ENCODE measurements at regions not wholly inside any gene's neighbourhood (a gene's known extent, or its start where the extent isn't known, plus 50 kb on each side); places are given as distances from the start of the nearest gene placed in this dataset.

DNA sequence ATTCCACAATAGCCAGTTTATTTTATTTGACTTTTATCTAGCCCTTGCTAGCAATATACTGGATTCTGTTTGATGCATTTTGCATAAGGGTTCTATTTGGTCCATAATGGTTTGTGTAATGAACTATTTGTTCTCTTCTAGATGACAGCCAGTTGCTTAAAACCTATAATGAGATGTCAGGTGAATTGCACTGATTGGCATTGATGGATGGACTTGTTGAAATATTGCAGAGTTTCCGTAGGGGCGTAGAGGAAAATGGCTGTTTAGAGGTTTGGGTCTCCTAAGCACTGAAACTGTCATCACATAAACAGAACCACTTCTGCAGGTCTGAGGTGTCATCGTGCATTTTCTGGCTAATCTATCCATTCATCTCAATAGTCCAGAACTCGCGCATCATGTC, 124.9 kb upstream of the HDAC9 start:
- no peak for DNase-seq

DNA sequence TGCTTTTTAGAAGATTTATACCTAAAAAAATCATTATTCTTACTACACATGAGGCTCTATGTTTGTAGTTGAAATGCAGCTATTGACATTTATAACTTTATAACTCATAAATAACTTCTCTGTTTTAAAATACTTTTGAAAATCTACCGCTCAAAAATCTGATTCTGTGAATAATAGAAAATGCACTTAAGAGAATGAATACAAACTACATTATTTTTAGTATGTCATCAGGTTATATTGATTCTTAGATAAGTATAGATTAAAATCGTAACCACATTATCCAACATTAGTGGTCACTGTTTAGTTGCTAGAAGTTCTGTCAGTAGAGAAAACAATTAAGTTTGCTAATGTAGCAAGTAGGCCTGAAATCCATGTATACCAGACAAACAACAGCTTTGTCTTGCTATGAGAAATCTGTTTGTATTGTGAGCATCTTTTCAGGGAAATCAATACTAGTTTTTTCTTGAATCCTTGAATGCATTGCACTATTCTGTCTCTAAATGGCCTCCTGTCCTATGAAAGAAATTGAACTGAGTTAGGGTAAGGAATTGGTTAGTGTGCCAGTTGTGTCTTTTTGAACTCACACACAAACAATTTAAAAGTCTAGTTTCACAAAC, 116.5 kb upstream of the HDAC9 start:
- DNase-seq: no peak

DNA sequence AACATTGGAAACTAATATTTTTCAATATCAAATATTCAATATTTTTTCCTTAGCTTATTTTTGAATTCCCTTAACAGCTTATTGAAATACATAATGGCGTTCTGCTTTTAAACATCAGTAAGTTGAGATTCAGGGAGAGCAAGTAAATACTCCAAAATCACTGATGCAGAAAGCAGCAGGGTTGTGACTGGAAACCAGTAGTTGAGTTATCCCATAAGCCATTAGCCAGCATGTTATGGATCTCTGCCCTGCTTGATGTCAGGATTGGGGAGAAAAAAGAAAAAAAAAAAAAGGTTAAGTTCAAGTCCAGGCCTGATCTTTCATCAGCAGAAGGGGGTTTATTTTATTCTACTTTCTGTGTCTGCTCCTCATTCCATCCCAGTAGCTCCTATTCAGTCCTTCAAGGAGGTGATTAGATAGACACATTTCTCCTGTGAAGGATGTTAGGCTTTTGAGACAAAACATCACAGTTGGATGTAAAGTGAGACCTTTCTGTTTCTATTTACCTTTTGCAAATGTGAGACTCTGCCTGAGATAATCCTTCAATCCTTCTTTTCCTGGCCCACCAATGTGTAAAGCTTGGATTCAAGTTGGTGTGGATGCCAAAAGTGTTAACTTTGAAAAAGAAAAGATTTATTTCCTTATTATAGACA, 110.9 kb upstream of the HDAC9 start:
- DNase-seq: peak; percentile 46

DNA sequence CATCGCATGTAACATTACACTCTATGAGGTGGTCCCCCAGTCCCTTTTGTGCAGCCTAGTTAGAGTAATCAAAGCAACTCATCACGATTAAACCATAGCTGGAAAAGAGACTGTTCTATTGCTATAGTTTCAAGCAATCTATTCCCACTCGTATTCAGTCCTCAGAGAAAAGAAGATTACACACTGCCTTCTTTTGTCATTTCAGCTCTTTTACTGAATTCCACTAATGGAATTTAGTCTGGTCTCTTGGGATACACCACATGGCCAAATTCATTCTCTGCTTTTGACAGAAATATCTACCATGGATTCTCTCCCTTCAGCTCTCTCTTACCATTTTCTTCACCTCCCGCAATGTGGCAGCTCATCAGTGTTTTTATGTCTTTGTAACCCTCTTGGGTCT, 108.9 kb upstream of the HDAC9 start:
- no peak for DNase-seq

DNA sequence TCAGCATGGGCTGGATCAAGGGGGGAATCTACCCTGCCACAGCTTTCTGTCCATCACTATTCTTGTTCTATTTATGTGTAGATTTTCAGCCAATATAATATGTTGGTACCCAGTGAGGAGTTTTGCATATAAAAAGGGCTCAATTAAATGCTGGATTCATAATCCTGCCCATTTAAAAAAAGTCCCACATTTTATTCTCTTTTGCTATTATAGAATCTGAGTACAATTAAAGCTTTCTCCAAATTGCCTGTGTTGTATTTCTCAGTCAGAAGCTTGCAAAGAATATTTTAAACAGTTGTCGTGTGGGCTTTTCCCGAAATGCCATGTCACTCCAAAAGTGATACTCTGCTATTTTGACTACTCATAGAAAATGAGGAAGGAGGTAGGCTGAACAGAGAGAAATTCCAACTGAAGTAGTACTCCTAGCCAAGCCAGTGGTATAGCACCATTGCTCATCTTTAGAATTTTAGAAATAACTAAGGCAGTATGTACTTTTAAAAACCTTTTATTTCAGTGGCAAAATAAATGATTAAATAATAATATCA, 108.3 kb upstream of the HDAC9 start:
- DNase-seq: no peak

DNA sequence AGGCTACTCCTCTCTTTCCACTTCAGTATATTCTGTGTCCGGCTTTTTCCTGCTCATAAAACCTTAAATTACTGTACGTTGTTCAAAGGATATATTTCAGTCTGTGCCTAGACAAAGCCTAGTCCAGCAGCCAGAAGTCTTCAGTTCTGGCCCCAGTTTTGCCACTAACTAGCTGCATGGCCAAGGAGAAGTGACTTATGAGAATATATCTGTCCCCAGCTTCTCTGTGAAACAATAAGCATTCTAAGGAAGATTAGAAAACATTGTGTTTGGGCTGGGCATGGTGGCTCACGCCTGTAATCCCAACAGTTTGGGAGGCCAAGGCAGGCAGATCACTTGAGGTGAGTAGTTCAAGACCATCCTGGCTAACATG, 105.0 kb upstream of the HDAC9 start:
- no peak for DNase-seq

DNA sequence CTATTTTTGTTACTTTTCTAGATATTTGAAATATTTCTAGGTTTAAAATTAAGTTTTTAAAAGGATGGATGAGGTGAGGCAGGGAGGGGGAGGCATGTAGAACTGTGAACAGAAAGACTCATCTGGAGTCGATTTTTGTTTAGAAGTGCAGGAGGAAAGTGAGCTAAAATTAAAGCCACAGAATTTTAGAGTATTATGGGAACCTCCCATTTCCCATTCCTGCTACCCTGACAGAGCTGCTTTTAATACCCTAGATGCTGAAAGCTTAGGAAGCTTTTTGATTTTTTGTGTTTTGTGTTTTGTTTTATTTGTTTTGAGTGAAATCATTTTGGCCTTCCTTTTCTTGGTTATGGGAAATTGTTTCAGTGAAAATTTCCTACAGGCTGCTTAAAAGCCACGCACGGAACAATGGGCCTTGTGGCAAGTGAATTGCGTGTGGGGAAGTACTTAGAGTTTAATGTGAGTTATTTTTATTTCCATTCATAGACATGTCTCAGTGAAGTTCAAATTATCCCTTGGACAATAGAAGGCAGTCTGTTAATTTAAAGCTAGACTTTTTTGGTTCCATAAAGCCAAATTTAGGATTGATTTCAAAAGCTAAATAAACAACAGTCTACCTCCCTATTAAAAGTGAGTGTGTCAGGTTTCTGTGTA, 102.0 kb upstream of the HDAC9 start:
- DNase-seq: peak; percentile 5

DNA sequence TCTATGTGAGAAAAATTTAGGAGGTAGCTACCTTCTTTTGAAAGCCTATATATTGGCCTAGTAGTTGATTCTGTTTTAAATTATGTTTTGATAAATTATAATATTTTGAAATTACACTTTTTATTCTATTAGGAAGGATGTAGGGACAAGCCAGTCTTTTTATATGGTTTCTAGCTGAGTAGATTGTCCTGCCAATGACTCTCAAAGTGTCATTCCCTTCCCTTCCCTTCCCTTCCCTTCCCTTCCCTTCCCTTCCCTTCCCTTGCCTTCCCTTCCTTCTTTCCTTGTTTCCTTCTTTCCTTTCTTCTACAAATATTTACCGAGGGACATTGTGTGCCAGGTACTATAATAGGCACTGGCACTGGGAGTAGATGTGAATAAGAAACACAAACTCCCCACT, 99.7 kb upstream of the HDAC9 start:
- no peak for DNase-seq

DNA sequence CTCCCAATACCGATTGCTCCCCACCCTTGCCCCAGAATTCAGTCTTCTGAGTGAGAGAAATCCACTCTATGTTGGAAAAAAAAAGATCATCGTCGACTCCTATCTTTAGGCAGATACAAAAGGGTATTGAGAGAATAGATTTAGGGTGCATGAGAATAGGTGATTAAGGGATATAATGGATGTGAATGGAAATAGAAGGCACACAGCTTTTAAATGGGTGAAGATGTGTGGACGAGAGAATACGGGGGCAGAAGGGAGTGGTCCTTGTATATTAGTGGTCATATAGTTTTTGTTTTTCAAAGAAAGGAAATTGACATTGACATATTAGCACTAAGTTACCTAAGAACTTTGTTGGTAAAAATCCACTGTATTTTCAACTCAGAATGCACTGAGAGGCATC, 98.6 kb upstream of the HDAC9 start:
- no peak for DNase-seq

DNA sequence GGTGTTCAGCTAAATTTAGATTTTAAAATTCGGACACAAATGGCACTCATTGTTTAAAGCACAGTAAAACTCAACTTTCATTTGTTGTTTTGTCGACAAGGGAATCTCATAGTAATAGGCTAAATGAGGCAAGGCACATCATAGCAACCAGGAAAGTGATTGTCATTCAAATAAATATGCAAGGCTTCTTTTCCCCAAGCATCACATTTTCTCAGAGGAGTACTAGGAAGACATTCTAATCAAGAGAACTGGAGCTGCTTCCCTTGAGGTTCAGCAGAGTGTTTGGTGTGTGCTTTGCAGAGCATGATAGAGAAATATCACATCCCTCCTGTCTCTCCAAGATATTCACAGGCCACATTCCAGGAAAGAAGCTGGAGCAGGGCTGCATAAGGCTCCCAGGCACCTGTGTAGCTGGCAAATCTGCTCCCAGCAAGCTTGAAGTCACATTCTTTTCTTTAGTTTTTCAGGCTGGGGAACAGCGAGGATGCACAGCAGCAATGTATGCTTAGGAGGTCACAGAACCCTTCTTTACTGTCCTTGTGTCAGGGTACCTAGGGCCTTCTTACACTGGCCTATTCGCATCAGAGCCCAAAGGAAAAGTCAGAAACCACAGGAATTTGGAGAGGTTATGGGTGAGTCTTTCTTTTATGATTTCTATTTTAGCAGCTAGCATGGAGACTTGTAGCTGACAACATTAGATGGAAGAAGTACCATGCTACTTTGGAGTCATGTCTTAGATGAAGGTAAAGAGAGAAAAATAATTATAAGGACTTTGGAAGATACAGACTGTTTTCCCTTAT, 95.9 kb upstream of the HDAC9 start:
- no peak for DNase-seq

DNA sequence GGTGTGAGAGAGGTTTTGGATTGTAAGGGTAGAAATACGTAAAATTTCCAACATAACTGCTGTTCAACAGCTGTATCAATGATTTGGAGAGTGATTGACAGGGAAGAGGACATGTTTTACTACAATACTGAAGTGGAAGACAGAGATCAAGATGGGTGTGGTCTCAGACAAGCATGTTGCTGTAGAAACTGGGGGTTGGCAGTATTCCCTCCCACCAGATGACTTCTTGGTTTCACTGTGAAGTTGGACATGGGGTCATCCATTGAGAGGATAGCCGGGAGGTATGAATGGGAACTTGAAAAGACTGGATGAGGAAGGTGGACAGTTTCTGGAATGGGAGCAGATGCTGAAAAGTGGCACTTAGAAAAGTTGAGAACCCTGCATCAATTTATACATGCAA, 95.3 kb upstream of the HDAC9 start:
- DNase-seq: no peak

DNA sequence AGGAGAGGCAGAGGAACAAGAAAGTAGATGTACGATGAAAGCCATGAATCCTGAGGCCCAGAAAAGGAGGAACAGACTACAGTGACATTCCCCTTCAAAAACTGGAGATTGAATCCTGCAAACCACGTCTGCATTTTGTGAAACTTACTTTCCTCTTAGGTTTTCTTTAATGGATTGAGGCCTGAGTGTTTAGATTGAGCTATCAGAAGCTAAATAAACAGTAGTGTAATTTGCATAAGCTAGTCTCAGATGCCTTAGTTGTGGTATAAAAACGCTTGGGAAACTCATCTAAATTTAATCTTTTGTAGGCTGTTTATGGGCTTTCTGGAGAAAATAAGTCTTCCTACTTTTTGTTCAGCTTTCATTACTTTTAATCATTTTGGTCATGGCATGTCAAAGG, 94.8 kb upstream of the HDAC9 start:
- DNase-seq: no peak

DNA sequence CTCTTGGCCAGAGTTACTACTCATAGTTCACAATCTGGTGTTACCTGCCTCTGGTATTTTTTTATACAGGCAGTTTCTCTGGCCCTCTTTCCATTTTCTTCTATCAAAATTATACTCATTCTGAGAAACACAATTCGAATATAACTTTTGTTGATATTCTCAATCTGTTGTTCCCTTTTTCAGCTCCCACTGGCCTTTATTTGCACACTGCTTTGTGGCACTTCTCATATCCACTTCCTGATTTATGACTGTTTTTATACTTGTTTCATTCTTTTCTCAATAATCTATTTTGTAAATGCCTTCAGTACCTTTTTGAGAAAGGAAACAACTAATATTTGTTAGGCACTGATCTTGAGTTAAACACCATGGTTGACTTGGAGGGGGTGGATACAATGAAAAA, 93.8 kb upstream of the HDAC9 start:
- DNase-seq: no peak

DNA sequence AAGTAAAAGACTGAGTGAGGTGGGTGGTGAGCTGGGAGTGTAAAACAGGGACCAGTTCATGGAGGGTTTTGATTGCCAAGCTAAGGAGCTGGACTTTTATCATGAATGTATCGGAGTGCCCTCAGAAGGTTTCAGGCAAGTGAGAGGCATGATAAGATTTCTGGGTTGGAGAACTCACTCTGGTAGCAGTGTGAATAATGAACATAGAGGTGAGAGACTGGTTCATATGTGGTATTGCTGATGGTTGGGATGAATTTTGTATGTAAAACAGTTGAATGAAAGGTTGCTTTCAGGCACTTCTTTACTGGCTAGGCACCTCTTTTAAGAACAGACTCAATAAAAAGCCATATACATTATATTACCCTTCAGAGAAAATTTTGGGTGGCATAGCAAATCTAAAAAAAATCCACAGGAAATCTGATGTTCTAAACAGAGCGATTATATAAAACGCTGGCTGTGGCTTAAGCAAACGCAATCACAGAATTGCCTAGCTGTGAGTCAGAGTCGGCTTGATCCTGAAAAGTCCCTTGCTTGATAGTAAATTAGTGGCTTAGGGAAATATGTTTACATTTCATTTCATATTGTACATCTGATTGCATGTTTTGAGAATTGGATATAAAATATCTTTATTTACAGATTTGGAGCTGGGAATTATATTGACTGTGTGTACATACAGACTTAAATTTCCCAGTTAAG, 92.9 kb upstream of the HDAC9 start:
- no peak for DNase-seq

DNA sequence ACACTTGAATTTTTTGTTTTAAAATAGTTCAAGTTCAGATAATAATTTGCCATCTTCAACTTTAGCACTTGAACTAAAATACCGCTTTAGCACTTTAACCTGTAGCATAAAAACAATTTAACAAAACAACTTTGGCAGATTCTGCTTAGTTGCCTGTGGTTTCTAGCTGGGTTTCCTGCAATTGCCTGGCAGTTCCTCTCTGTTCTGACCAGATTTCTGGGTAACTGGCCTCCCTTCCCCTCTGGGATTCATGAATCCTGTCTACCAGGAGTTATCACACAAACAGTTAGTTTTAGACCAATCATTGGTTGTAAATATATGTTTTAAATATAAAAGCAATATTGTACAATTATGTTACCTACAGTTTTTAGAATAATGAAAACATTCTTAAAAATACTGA, 89.8 kb upstream of the HDAC9 start:
- DNase-seq: no peak

DNA sequence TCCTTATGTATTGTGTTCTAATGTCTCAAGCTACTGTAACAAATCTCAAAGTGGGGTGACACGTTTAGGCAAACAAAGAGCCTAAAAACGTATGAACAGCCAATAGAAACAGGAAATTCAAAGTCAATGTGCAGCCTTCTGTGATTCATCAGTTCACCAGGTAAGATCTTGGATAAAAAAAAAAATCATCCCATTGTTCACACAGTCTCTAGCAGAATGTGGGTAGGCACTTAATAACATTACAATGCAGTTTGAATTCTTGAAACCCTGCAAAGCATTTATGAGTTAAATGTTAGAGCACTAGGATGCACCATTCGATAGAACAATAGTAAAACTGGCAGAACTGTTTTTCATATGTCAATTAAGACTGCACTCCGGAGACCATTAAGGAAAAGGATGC, 88.2 kb upstream of the HDAC9 start:
- DNase-seq: no peak

DNA sequence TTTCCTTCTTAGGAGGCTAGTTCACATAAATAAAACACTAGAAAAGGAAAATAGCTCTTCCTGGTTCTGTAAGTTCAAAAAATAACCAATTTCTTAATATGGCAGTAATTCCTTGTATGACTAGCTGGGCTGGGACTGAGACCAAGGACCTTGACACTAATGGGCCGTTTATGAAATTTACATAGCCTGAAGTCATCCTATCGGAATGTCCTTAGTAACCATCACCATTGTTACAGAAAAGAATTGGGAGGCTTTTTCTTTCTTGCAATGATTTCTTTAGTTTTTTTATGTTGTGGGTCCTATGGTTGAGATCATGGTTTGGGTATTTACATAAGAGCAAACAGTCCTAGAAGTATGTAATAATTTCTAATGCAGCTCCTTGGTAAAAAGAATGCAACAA, 87.1 kb upstream of the HDAC9 start:
- DNase-seq: no peak

DNA sequence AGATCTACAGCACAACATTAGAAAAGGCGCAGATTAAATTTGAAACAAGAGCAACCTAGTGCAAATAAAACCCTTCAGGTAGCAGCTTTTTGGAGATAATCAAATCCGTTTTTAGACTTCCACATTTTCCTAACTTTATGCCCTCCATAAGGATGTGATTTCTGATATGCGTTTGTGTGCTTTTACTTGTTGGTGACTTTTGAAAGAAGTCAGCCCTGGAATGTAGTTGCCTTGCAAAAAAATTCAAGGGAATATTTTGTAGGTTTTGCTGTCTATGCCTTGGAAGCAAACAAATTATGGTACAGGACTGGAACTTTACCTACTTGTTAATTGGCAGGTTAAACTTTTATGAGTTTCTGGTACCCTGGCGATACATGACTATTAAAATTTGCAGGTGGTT, 86.7 kb upstream of the HDAC9 start:
- no peak for DNase-seq

DNA sequence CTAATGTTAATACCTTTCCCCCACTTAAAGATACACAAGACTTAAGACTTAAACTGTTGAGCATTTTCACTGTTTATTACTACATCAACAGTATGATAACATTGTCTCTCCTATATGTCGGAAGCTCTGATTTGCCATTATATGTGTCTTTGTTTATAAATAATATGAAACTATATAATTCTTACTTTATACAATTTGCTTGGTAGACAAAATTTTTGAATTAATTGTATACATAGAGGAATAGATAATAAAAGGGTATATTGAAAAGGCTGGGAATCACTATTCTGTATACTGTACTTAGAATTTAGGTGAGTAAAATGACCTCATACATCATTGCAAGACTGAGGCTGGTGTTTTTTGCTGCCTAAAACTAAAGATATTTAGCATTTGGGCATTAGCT, 82.1 kb upstream of the HDAC9 start:
- DNase-seq: no peak

DNA sequence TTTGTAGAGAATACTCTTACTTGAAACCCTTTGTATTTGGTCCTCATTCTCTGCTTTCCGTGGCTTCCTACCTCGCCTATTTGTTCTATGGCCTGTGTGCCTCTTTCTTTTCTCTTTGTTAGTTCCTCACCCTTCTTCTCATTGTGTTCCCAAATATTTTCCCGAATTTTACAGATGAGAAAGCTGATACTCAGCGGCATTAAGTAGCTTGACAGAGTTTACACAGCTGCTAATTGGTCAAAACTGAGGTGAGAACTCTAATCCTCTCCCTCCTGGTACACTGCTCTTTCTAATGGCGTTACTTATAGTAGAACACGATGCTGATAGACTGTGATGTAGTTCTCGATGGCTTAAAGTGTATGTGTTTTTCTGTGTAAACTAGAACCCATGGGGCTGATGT, 80.7 kb upstream of the HDAC9 start:
- no peak for DNase-seq

DNA sequence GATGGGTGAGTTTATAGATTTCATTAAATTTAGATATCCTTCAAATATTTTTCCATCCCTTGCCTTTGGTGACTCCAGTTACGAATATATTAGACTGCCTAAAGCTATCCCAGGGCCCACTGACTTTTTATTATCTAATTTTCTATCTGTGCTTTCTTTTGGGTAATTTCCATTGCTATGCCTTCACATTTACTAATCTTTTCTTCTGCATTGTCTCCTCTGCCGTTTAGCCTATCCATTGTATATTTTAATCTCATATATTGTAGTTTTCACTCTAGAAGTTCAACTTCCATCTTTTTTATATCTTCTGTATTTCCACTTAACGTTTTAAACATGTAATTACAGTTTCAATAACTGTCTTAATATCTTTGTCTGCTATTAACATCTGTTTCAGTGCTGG, 78.6 kb upstream of the HDAC9 start:
- DNase-seq: no peak

DNA sequence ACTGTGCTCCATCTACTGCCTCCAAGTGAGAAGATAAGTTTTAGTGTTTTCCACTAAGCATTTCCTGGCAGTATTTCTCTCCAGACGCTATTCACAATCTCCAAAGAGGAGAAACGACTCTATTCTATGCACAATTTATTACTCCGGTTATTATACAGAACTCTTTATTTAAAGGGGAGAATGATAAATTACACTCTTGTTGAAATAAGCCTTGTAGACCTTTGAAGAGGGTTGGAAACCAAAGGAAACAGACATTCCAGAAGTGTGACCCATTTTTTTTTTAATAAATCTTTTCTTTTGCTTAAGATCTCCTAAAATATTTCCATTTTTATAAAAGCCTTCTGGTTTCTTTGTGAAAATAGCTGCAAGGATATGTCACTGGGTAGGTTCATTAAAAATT, 76.1 kb upstream of the HDAC9 start:
- DNase-seq: no peak

DNA sequence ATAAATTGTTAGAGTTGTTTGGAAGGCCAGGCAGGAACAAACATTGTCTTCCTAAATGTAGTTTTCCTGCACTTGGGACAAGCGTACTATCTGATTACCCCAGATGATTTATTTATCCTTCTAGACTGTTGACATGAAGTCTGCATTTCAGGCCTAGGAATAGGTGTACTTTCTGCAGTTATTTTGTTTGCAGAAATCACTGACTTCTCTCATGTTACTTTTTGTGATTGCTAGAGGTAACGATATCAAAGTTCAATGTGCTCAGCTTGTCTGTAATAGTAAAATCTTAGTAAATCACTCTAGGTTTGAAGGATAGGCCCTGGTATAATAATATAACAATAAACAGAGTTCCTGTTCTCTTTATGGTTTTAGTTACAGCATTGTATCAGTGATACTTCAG, 75.4 kb upstream of the HDAC9 start:
- no peak for DNase-seq

All from NCI-H2107 (cell line).